Suppressor macrophage (primary cell): ENCODE measurements at regions not wholly inside any gene's neighbourhood (a gene's known extent, or its start where the extent isn't known, plus 50 kb on each side); places are given as distances from the start of the nearest gene placed in this dataset.
"Not testable (repeated sequence)": the region's sequence is repeated elsewhere in the genome, so short reads cannot be mapped to it uniquely, and the experiment has no call there.

Source experiments
- DNase-seq, 4 experiments: peaks; one replicate each; pipeline ENCODE4 v3.0.0-alpha.2; 2020 to 2022

GRCh38 chr1:144140243-144140642 is 168.5 kb upstream of the FAM72C start:
- not testable (repeated sequence) for DNase-seq

- not testable (repeated sequence) for DNase-seq
Measured at GRCh38 chr1:144105006-144105405, 133.2 kb upstream of the FAM72C start.

DNA sequence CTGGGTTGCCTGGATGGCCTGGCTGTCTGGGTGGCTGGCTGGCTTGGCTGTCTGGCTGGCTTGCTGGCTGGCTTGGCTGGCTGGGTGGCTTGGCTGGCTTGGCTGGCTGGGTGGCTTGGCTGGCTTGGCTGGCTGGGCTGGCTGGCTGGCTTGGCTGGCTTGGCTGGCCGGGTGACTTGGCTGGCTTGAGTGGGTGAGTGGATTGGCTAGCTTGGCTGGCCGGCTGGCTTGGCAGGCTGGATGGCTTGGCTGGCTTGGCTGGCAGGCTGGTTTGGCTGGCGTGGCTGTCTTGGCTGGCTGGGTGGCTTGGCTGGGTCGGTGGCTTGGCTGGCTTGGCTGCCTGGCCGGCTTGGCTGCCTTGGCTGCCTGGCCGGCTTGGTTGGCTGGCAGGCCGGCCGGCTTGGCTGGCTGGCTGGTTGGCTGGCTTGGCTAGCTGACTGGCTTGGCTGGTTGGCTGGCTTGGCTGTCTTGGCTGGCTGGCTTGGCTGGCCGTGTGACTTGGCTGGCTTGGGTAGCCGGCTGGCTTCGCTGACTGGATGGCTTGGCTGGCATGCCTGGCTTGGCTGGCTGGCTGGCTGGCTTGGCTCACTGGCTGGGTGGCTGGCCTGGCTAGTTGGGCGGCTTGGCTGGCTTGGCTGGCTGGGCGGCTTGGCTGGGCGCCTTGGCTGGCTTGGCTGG is 132.4 kb upstream of the FAM72C start:
- peak in 2 of 4 experiments; percentile 1 to 7 for DNase-seq

DNA sequence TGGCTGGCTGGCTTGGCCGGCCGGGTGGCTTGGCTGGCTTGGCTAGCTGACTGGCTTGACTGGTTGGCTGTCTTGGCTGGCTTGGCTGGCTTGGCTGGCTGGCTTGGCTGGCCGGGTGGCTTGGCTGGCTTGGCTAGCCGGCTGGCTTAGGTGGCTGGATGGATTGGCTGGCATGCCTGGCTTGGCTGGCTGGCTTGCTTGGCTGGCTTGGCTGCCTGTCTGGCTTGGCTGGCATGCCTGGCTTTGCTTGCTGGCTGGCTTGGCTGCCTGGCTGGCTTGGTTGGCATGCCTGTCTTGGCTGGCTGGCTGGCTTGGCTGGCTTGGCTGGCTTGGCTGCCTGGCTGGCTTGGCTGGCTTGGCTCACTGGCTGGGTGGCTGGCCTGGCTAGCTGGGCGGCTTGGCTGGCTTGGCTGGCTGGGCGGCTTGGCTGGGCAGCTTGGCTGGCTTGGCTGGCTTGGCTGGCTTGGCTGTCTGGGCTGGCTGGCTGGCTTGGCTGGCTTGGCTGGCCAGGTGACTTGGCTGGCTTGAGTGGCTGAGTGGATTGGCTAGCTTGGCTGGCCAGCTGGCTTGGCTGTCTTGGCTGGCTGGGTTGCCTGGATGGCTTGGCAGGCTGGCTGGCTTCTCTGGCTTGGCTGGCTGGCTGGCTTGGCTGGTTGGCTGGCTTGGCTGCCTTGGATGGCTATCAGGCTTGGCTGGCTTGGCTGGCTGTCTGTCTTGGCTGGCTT is 131.5 kb upstream of the FAM72C start:
- not testable (repeated sequence) for DNase-seq

- not testable (repeated sequence) for DNase-seq
Measured at GRCh38 chr1:144102046-144102745, 130.4 kb upstream of the FAM72C start.

GRCh38 chr1:144101397-144102045 is 129.7 kb upstream of the FAM72C start:
- DNase-seq = peak in 1 of 4 experiments; percentile 2

GRCh38 chr1:144077167-144077841 is 105.5 kb upstream of the FAM72C start:
- DNase-seq = peak in 2 of 4 experiments; percentile 0 to 44

GRCh38 chr1:144076646-144077045 is 104.9 kb upstream of the FAM72C start:
- peak in 1 of 4 experiments; percentile 4 for DNase-seq

GRCh38 chr1:144070394-144071053 is 98.7 kb upstream of the FAM72C start:
- DNase-seq = not testable (repeated sequence)

GRCh38 chr1:144067042-144067441 is 95.3 kb upstream of the FAM72C start:
- not testable (repeated sequence) for DNase-seq

GRCh38 chr1:144066071-144066813 is 94.5 kb upstream of the FAM72C start:
- not testable (repeated sequence) for DNase-seq

GRCh38 chr1:144065299-144066060 is 93.7 kb upstream of the FAM72C start:
- DNase-seq = not testable (repeated sequence)

DNA sequence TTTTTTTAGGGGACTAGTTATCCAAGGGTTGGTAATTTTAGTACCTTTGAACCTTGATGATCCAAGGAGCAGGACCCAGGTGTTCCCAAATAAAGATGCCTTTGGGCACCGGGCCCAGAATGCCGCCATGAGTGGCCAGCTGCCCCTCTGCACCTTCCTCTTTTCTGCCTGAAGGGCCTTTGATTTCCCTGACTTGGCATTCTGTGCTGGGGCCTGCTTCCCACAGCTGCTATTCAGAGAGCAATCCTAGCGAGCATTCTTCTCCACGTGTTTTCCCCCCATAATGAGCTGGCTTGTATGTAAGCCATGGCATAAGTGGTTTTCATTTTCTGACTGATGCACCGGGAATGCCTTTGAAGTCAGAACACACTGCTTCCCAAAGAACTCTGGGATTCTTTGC is 77.6 kb upstream of the FAM72C start:
- DNase-seq = not testable (repeated sequence)

DNA sequence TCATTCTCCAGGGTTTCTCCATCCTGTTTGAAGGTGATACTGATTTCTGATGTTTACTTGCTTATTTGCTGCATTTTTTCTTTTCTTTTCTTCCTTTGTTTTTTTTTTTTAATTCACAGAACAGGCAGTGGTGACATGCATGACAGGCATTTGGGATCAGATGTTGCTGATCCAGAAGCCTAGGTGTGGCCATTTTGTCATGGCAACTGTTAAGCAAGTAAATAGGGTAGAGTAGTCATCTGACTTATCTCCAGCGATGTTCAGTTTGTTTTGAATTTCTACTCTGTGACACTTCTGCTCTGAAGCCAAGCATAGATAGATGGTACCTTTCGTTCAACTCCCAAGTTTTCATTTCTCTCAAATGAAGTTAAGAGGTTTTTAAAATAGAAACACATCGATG is 74.9 kb upstream of the FAM72C start:
- not testable (repeated sequence) for DNase-seq

- DNase-seq = peak in 3 of 4 experiments; percentile 0 to 3 (median 1)
Measured at GRCh38 chr1:144045751-144046546, 74.2 kb upstream of the FAM72C start.

GRCh38 chr1:144042251-144042650 is 70.5 kb upstream of the FAM72C start:
- not testable (repeated sequence) for DNase-seq

DNA sequence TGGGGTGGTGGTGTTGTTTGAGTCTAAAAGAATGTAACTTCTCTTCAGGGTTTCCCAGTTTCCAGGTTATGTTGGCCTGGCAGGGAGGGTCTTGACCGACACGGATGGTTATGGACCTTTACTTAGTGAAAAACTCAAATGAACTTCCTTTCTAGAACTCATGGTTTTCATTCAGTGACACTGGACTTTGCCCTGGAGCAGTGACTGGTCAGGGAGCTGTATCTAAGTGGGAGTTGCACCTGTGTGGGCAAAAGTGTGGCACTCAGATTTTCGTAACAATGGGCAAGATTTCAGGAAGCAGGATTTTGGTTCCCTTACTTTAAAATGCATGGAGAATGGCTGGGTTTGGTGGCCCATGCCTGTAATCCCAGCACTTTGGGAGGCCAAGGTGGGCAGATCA is 68.5 kb upstream of the FAM72C start:
- not testable (repeated sequence) for DNase-seq

DNA sequence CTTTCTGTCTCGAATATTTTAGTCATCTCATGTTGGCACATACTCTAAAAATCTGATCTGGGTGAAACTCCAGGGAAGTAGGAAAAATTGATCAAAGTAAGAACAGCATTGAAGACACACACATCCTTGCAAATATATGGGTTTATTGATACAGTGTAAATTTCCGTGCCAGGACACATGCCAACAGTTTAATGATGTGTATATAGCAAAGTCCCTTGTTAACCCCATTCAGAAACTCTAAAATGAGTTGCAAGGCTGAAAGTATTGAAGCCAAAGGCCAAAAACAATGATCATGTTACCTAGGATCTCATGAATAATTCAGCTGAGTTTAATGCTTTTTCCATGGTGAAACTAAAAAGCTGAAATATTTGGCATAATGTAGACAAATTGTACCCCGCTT is 62.3 kb upstream of the FAM72C start:
- not testable (repeated sequence) for DNase-seq

DNA sequence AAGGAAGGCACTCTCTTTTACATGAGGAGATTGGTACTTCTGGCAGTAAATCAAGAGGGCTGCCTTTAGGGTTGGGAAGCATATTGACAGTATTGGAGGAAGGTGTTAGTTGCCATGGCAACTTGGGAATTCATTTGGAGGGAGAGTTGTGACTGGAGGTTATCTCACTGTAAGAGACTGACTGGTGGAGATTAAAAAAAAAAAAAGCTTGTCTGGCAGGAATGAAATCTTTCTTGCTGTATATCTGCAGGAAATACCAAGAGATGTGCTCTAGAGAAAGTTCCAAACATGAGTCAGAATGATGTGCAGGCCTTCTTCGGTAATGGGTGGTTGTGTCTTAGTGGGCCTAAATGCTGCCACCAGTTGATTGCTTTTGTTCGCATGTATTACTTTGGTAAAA is 59.8 kb upstream of the FAM72C start:
- DNase-seq = not testable (repeated sequence)
